Thyroid gland (tissue), 4 donors: ENCODE measurements at regions not wholly inside any gene's neighbourhood (a gene's known extent, or its start where the extent isn't known, plus 50 kb on each side); places are given as distances from the start of the nearest gene placed in this dataset.

ENCODE experiments used
- POLR2A ChIP-seq, 2 donors: fragments of 450-650 bp; IDR thresholded peaks; one replicate each; pipeline ENCODE4 v1.6.1; 2017; ENCODE audit warnings: antibody characterized with exemption in 2 of 2, mild to moderate bottlenecking in 2 of 2, moderate library complexity in 1 of 2
- TF ChIP-seq, protein P1 (sequence below), 6 experiments: fragments of 200-600 bp in 3 of 6; fragments of 450-650 bp in 3 of 6; sonication (generic) in 3 of 6; IDR thresholded peaks; one replicate each; pipeline ENCODE4 v1.5.1; 2016 to 2019; ENCODE audit warnings: antibody characterized with exemption in 6 of 6, mild to moderate bottlenecking in 2 of 6, inconsistent platforms in 1 of 6, moderate library complexity in 1 of 6

GRCh38 chrX:74009041-74009440, 156.5 kb upstream of the XIST start:
- no peak for TF ChIP-seq POLR2A (IDR thresholded peaks at IDR 0.05)
- TF ChIP-seq, protein P1, sequence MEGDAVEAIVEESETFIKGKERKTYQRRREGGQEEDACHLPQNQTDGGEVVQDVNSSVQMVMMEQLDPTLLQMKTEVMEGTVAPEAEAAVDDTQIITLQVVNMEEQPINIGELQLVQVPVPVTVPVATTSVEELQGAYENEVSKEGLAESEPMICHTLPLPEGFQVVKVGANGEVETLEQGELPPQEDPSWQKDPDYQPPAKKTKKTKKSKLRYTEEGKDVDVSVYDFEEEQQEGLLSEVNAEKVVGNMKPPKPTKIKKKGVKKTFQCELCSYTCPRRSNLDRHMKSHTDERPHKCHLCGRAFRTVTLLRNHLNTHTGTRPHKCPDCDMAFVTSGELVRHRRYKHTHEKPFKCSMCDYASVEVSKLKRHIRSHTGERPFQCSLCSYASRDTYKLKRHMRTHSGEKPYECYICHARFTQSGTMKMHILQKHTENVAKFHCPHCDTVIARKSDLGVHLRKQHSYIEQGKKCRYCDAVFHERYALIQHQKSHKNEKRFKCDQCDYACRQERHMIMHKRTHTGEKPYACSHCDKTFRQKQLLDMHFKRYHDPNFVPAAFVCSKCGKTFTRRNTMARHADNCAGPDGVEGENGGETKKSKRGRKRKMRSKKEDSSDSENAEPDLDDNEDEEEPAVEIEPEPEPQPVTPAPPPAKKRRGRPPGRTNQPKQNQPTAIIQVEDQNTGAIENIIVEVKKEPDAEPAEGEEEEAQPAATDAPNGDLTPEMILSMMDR (IDR thresholded peaks at IDR 0.05): no peak
